Right atrium auricular region (tissue), 2 donors: ENCODE measurements at regions not wholly inside any gene's neighbourhood (a gene's known extent, or its start where the extent isn't known, plus 50 kb on each side); places are given as distances from the start of the nearest gene placed in this dataset.

Experiments
- DNase-seq: peaks from one replicate; pipeline ENCODE4 v3.0.0-alpha.2; 2019; ENCODE audit warnings: low spot score
- H3K27ac ChIP-seq, 2 donors: fragments of 200-600 bp; sonication (generic); 1 replicate in 1 of 2; 2 replicates in 1 of 2; pipeline ENCODE4 v1.5.1; 2016 to 2019
- H3K27me3 ChIP-seq, 2 donors: fragments of 200-600 bp; sonication (generic); one replicate each; pipeline versions ENCODE4 v1.5.1 to v1.6.0; 2017 to 2019
- H3K36me3 ChIP-seq: fragments of 200-600 bp; sonication (generic); one replicate; pipeline ENCODE4 v1.5.1; 2016
- H3K4me1 ChIP-seq, 2 donors: fragments of 200-600 bp; sonication (generic); one replicate each; pipeline versions ENCODE4 v1.5.1 to v1.6.0; 2017 to 2019
- H3K4me3 ChIP-seq, 2 donors: fragments of 200-600 bp; sonication (generic); 1 replicate in 1 of 2; 2 replicates in 1 of 2; pipeline ENCODE4 v1.5.1; 2017 to 2019; ENCODE audit warnings: mild to moderate bottlenecking in 1 of 2, moderate library complexity in 1 of 2
- H3K9me3 ChIP-seq, 2 donors: fragments of 200-600 bp; sonication (generic); one replicate each; pipeline ENCODE4 v1.5.1; 2019
- CTCF ChIP-seq, 2 donors: fragments of 200-600 bp; sonication (generic); IDR thresholded peaks; one replicate each; pipeline ENCODE4 v1.5.1; 2019; ENCODE audit warnings: antibody characterized with exemption in 2 of 2

DNA sequence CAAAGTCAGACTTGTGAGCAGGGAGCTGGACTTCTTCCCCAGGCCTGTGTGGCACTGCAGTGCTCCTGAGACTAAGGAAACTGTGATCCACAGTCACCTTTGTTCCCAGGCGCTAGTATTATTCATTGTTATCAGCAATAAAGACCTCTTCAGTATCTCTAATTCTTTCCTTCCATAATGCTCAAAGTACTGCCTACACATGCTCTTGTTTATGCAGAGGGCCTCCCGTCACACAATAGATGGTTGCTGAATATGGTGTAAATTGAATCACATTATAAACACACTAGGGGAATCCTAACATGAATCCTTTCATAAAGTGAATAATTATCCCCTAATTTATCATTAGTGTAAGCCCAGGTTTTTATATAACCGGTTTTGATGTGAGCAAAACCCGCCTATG is 493.3 kb downstream of the BUD13 start:
- no peak for DNase-seq
- no peak overlapping the region for H3K27ac ChIP-seq
- H3K9me3 ChIP-seq: no peaks in the 10 kb centered on the region
- H3K27me3 ChIP-seq: no peaks in the 10 kb centered on the region
- peaks cover 0 to 13% of the 10 kb centered on the region in 2 donors for H3K4me1 ChIP-seq
- TF ChIP-seq CTCF (IDR thresholded peaks at IDR 0.05): no peak
- H3K4me3 ChIP-seq: no peak overlapping the region
- H3K36me3 ChIP-seq: no peaks in the 10 kb centered on the region

- no peak for TF ChIP-seq CTCF (IDR thresholded peaks at IDR 0.05)
- Histone ChIP-seq H3K27ac (no peak overlapping the region), H3K9me3 (no peaks in the 10 kb centered on the region), H3K27me3 (no peaks in the 10 kb centered on the region), H3K4me3 (no peak overlapping the region), H3K4me1 (peaks cover 0 to 13% of the 10 kb centered on the region in 2 donors), H3K36me3 (no peaks in the 10 kb centered on the region)
- DNase-seq: no peak
These were observed 494.7 kb downstream of the BUD13 start for GRCh38 chr11:116278076-116278475.

DNA sequence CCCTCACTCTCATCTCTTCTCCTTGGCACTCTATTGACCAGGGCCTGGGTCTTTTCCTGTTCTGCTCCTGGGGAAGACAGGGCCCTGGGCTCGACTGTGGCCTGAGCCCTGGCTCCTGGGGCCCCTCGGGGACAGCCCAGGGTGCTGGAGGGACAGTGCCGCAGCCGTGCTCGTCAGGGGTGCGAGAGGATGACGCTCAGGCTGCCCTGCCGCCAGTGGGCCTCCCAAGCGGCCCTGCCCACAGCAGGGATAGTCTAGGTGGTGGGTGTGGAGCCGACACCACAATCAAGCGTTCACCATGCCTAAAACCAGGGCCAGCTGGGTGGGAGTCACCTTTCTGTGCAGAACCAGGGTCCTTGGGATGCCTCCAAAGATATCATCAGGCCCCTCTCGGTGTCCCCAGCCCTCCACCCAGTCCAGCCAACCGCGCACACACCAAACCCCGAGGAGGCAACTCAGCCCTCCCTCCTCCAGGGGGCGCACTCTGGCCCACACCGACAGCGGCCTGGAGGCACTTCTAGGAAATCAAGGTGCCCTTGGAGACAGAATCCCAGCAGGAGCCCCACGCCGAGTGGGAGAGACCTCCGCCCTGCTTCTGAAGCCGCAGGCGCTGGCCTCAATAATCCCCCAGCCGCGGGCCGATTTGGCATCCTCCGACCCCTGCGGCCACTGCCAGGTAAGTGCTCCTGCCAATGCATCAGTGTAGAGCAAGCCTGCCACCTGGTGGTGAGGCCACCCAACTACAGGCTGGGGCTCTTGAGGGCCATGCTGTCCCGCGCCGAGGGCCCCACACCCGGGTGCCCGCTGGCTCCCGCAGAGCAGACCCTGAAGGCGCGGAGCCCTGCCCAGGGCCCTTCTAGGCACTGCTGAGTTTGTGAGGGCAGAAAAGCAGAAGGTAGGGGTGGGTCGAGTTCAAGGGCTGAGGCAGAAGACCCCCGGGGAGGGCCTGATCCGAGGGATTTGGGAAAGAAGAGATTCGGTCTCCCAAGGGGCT is 496.4 kb downstream of the BUD13 start:
- Histone ChIP-seq H3K27me3 (no peaks in the 10 kb centered on the region), H3K36me3 (no peaks in the 10 kb centered on the region), H3K9me3 (no peaks in the 10 kb centered on the region), H3K4me1 (peaks cover 0 to 13% of the 10 kb centered on the region in 2 donors), H3K27ac (no peak overlapping the region), H3K4me3 (peak overlapping the region in 1 of 2 donors; percentile 31)
- TF ChIP-seq CTCF (IDR thresholded peaks at IDR 0.05): peak in 1 of 2 donors; percentile 99
- peak; percentile 75 for DNase-seq

- no peaks in the 10 kb centered on the region for H3K36me3 ChIP-seq
- H3K4me1 ChIP-seq: peaks cover 0 to 13% of the 10 kb centered on the region in 2 donors
- H3K27me3 ChIP-seq: no peaks in the 10 kb centered on the region
- DNase-seq: no peak
- no peak for TF ChIP-seq CTCF (IDR thresholded peaks at IDR 0.05)
- H3K27ac ChIP-seq: no peak overlapping the region
- no peak overlapping the region for H3K4me3 ChIP-seq
- no peaks in the 10 kb centered on the region for H3K9me3 ChIP-seq
These were observed 497.2 kb downstream of the BUD13 start for GRCh38 chr11:116275635-116276034.

DNA sequence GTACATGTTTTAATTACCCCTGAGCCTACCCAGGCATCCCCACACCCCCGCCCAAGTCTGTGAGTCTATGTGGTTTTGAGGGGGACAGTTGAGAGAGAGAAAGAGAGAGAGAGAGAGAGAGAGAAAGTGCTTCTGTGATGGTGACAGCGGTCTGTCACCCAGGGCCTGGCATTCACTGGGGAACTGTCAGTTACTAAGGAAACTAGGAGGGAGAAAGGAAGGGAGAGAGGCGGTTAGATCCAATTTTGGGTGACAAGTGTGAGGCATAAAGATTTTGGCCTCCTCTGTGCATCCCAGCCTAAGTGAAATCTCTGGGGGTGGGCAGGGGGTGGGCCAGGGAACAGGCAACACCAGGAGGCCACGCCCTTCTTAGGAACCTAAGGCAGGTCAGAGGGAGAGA is 498.3 kb downstream of the BUD13 start:
- Histone ChIP-seq H3K27me3 (no peaks in the 10 kb centered on the region), H3K27ac (no peak overlapping the region), H3K36me3 (no peaks in the 10 kb centered on the region), H3K9me3 (no peaks in the 10 kb centered on the region), H3K4me3 (no peak overlapping the region), H3K4me1 (peaks cover 0 to 13% of the 10 kb centered on the region in 2 donors)
- DNase-seq: no peak
- TF ChIP-seq CTCF (IDR thresholded peaks at IDR 0.05): no peak
